ENCODE measurements at regions not wholly inside any gene's neighbourhood (a gene's known extent, or its start where the extent isn't known, plus 50 kb on each side); places are given as distances from the start of the nearest gene placed in this dataset.

DNA sequence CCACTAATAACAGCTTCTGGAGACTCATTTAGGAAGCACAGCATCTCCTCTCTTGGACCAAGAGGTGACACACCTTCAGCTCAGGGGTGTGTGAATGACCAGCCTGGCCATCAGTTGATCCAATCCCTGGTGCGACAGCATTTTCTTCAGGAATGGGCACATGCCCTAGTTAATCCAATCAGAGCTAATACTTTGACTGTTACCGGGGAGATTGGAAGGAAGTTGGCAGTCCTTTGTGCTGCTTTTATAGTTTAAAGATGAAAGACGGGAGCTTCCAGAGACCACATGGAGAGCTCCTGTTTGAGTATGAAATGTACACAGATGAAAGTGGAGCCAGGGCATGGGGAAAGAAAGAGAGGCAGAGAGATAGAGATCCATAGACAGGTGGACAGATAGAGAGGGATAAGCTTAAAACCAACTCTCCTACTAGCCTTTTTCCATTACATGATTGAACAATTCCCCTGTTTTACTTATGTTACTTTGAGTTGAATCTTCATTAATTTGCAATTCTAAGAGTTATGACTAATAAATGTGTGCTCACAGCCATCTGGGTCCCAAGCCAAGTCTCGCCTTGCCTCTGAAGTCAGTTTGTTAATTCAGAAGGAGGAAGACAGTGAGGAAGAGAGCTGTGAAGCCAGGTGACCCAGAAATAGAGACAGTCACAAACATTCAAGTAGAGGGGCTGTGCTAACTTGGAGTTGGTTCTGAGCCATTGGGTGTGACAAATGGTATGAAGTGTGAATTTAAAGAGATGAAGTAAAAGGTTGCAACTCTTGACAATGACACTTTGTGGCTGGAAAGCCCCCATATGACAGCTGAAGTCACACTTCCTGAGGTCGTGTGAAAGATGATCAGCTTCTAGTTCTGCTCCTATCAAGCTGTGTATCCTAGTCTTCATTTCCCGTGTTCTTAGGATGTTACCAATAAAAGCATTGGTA lies 120.0 kb upstream of the GOT2 start:
- H3K79me2 ChIP-seq (replicated peaks; ENCODE audit: insufficient read depth, low read length): no peaks in the 10 kb centered on the region
- TF ChIP-seq EZH2 (IDR thresholded peaks at IDR 0.05; ENCODE audit: borderline replicate concordance, insufficient read depth, low read length, poor library complexity, severe bottlenecking): no peak
- TF ChIP-seq, protein P1, sequence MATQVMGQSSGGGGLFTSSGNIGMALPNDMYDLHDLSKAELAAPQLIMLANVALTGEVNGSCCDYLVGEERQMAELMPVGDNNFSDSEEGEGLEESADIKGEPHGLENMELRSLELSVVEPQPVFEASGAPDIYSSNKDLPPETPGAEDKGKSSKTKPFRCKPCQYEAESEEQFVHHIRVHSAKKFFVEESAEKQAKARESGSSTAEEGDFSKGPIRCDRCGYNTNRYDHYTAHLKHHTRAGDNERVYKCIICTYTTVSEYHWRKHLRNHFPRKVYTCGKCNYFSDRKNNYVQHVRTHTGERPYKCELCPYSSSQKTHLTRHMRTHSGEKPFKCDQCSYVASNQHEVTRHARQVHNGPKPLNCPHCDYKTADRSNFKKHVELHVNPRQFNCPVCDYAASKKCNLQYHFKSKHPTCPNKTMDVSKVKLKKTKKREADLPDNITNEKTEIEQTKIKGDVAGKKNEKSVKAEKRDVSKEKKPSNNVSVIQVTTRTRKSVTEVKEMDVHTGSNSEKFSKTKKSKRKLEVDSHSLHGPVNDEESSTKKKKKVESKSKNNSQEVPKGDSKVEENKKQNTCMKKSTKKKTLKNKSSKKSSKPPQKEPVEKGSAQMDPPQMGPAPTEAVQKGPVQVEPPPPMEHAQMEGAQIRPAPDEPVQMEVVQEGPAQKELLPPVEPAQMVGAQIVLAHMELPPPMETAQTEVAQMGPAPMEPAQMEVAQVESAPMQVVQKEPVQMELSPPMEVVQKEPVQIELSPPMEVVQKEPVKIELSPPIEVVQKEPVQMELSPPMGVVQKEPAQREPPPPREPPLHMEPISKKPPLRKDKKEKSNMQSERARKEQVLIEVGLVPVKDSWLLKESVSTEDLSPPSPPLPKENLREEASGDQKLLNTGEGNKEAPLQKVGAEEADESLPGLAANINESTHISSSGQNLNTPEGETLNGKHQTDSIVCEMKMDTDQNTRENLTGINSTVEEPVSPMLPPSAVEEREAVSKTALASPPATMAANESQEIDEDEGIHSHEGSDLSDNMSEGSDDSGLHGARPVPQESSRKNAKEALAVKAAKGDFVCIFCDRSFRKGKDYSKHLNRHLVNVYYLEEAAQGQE (IDR thresholded peaks at IDR 0.05; ENCODE audit: borderline replicate concordance): no peak
- no peak for TF ChIP-seq CTCF (IDR thresholded peaks at IDR 0.05; ENCODE audit: poor library complexity, severe bottlenecking)
- no peak for TF ChIP-seq POLR2AphosphoS5 (IDR thresholded peaks at IDR 0.05)
- no peak for TF ChIP-seq RAD21 (conservative IDR thresholded peaks at IDR 0.05)
- TF ChIP-seq SMC3 (conservative IDR thresholded peaks at IDR 0.05; ENCODE audit: poor library complexity): no peak
- no peak for TF ChIP-seq MXI1 (conservative IDR thresholded peaks at IDR 0.05; ENCODE audit: poor library complexity, severe bottlenecking)
- no peak overlapping the region for H3K9ac ChIP-seq (ENCODE audit: low read length)
- H3K4me3 ChIP-seq (ENCODE audit: low read length): no peak overlapping the region
- no peaks in the 10 kb centered on the region for H3K9me2 ChIP-seq (ENCODE audit: insufficient read depth, low read length)
- H3K9me3 ChIP-seq (ENCODE audit: low read length): no peaks in the 10 kb centered on the region
- no peak overlapping the region for H3K27ac ChIP-seq (ENCODE audit: low read length)
- no peaks in the 10 kb centered on the region for H3K27me3 ChIP-seq (ENCODE audit: insufficient read depth, low read depth, low read length)
- no peak overlapping the region for H3K4me2 ChIP-seq (ENCODE audit: low read length)
- no peaks in the 10 kb centered on the region for H3F3A ChIP-seq (ENCODE audit: insufficient read depth, low read length, poor library complexity, severe bottlenecking)
- no peaks in the 10 kb centered on the region for H3K36me3 ChIP-seq (ENCODE audit: insufficient read depth, low read length)
- no peaks in the 10 kb centered on the region for H4K20me1 ChIP-seq (ENCODE audit: insufficient read depth)
- no peak overlapping the region for H2AFZ ChIP-seq (ENCODE audit: low read depth, low read length)

DNA sequence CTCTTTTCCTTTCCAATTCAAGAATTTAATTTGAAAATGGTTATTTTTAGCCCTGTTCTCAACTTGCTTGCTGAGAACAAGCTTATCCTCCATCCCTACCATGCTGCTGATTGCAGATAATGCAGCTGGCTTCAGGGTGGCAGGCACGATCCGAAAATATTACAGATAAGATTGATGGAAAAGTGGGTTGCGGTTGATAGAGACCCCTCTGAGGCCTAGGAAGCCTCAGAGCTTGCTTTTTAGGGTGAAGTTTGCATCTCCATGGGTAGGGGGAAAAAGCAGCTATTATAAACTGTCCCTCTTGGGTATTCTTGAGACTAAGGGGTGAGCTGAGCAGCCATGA lies 116.5 kb upstream of the GOT2 start:
- no peak overlapping the region for H3K4me3 ChIP-seq (ENCODE audit: low read length)
- H3K27ac ChIP-seq (ENCODE audit: low read length): no peak overlapping the region
- no peaks in the 10 kb centered on the region for H3K27me3 ChIP-seq (ENCODE audit: insufficient read depth, low read depth, low read length)
- no peak overlapping the region for H3K4me2 ChIP-seq (ENCODE audit: low read length)
- no peak overlapping the region for H3K9ac ChIP-seq (ENCODE audit: low read length)
- H3K9me3 ChIP-seq (ENCODE audit: low read length): no peaks in the 10 kb centered on the region
- no peaks in the 10 kb centered on the region for H4K20me1 ChIP-seq (ENCODE audit: insufficient read depth)
- no peaks in the 10 kb centered on the region for H3K36me3 ChIP-seq (ENCODE audit: insufficient read depth, low read length)
- H3K79me2 ChIP-seq (replicated peaks; ENCODE audit: insufficient read depth, low read length): no peaks in the 10 kb centered on the region
- no peaks in the 10 kb centered on the region for H3F3A ChIP-seq (ENCODE audit: insufficient read depth, low read length, poor library complexity, severe bottlenecking)
- TF ChIP-seq SMC3 (conservative IDR thresholded peaks at IDR 0.05; ENCODE audit: poor library complexity): no peak
- no peak for TF ChIP-seq EP300 (conservative IDR thresholded peaks at IDR 0.05; ENCODE audit: poor library complexity, severe bottlenecking)
- no peak for TF ChIP-seq TAF1 (IDR thresholded peaks at IDR 0.05; ENCODE audit: low read depth)
- no peak for TF ChIP-seq POLR2AphosphoS5 (IDR thresholded peaks at IDR 0.05)
- no peak for TF ChIP-seq CTCF (IDR thresholded peaks at IDR 0.05; ENCODE audit: poor library complexity, severe bottlenecking)
- TF ChIP-seq RAD21 (conservative IDR thresholded peaks at IDR 0.05): no peak
- no peak for TF ChIP-seq MXI1 (conservative IDR thresholded peaks at IDR 0.05; ENCODE audit: poor library complexity, severe bottlenecking)
- no peak for TF ChIP-seq EZH2 (IDR thresholded peaks at IDR 0.05; ENCODE audit: borderline replicate concordance, insufficient read depth, low read length, poor library complexity, severe bottlenecking)
- TF ChIP-seq, protein P1 (IDR thresholded peaks at IDR 0.05; ENCODE audit: borderline replicate concordance): no peak
- no peaks in the 10 kb centered on the region for H3K9me2 ChIP-seq (ENCODE audit: insufficient read depth, low read length)
- H2AFZ ChIP-seq (ENCODE audit: low read depth, low read length): no peak overlapping the region

Measured in neural cell (in vitro differentiated cells).